ENCODE measurements at regions not wholly inside any gene's neighbourhood (a gene's known extent, or its start where the extent isn't known, plus 50 kb on each side); places are given as distances from the start of the nearest gene placed in this dataset.

DNA sequence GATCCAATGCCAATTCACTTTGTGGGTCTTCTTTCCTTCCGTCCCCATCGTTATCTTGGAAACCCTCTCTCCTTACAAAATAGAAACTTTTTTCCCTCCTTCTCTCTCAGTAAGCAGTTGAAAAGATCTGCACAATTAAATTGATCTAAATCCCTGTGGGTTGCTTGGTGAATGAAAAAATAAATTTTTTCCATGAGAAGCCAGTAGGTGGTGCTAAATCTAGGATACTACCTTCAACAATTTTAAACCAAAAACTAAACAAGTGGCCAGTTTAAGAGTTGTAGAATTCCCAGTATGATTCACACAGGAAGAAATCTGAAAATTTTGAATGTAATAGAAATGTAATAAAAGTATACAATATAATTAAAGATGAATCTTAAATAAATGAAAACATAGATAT is 990.3 kb upstream of the ZNF722 start:
- DNase-seq (no peak), ATAC-seq (no peak)
- Histone ChIP-seq H3K36me3 (no peaks in the 10 kb centered on the region), H3K9me3 (no peaks in the 10 kb centered on the region), H3K27ac (no peak overlapping the region), H3K27me3 (ENCODE audit: low read depth) (no peaks in the 10 kb centered on the region), H3K4me3 (no peak overlapping the region), H3K4me1 (no peaks in the 10 kb centered on the region)
- TF ChIP-seq, protein P1, sequence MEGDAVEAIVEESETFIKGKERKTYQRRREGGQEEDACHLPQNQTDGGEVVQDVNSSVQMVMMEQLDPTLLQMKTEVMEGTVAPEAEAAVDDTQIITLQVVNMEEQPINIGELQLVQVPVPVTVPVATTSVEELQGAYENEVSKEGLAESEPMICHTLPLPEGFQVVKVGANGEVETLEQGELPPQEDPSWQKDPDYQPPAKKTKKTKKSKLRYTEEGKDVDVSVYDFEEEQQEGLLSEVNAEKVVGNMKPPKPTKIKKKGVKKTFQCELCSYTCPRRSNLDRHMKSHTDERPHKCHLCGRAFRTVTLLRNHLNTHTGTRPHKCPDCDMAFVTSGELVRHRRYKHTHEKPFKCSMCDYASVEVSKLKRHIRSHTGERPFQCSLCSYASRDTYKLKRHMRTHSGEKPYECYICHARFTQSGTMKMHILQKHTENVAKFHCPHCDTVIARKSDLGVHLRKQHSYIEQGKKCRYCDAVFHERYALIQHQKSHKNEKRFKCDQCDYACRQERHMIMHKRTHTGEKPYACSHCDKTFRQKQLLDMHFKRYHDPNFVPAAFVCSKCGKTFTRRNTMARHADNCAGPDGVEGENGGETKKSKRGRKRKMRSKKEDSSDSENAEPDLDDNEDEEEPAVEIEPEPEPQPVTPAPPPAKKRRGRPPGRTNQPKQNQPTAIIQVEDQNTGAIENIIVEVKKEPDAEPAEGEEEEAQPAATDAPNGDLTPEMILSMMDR (IDR thresholded peaks at IDR 0.05), result no peak
- intact Hi-C loops (cut with DNase I), result no loop called here

DNA sequence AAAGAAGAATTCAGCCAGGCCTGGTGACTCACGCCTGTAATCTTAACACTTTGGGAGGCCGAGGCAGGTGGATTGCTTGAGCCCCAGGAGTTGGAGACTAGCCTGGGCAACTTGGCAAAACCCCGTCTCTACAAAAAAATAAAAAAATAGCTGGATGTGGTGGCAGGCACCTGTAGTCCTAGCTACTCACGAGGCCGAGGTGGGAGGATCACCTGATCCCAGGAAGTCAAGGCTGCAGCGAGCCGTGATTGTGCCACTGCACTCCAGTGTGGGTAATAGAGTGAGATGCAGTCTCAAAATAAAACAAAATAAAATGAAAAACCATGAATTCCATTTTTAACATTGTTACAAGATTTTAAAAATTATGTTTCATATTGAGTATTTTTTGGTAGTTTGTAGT is 988.9 kb upstream of the ZNF722 start:
- Histone ChIP-seq H3K27ac (no peak overlapping the region), H3K9me3 (no peaks in the 10 kb centered on the region), H3K4me3 (no peak overlapping the region), H3K27me3 (ENCODE audit: low read depth) (no peaks in the 10 kb centered on the region), H3K4me1 (no peaks in the 10 kb centered on the region), H3K36me3 (no peaks in the 10 kb centered on the region)
- no peak for ATAC-seq
- intact Hi-C loops (cut with DNase I), result no loop called here
- DNase-seq, result no peak
- TF ChIP-seq, protein P1 (IDR thresholded peaks at IDR 0.05), result no peak

DNA sequence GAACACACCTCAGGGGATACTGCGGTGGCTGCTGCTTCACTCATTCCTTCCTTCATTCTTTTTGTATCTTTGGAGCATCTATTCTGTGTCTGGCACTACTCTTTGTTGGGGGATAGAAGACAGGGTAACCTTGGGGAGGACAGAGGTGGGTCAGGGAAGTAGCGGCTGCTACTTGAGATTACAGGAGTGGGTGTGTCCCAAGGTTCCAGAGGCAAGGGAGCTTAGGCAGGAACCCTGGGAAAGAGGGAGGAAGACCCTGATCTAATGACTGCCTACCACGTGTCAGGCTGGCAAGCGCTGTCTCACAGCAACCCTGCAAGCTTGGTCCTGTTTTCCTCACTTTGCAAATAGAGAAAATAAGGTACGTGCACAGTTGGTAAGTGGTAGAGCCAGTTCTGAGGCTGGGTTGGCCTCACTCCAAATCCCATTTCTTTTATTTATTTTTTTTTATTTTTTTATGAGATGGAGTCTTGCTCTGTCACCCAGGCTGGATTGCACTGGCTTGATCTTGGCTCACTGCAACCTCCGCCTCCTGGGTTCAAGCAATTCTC is 985.9 kb upstream of the ZNF722 start:
- Histone ChIP-seq H3K9me3 (peaks cover 3% of the 10 kb centered on the region), H3K27me3 (ENCODE audit: low read depth) (no peaks in the 10 kb centered on the region), H3K27ac (no peak overlapping the region), H3K36me3 (no peaks in the 10 kb centered on the region), H3K4me3 (no peak overlapping the region), H3K4me1 (no peaks in the 10 kb centered on the region)
- DNase-seq (no peak), ATAC-seq (peak in 1 of 2 donors; percentile 34)
- TF ChIP-seq, protein P1 (IDR thresholded peaks at IDR 0.05), result no peak
- intact Hi-C loops (cut with DNase I), result no loop called here

DNA sequence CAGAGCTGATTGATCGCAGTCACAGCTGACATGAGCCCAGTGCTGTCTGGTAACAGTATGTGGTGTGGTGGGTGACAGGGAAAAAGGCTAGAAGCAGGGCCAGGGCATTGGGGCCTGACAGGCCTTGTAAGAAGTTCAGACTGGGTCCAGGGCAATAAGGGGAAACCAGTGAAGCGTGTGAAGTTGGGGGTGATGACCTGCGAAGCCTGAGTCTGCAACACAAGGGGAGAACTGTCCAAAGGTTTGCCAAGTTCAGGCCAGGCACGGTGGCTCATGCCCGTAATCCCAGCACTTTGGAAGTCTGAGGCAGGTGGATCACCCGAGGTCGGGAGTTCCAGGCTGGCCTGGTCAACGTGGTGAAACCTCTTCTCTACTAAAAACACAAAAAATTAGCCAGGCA is 983.9 kb upstream of the ZNF722 start:
- ATAC-seq (no peak), DNase-seq (no peak)
- TF ChIP-seq, protein P1 (IDR thresholded peaks at IDR 0.05), result no peak
- intact Hi-C loops (cut with DNase I), result no loop called here
- H3K27ac ChIP-seq, result no peak overlapping the region
- peaks cover 3% of the 10 kb centered on the region for H3K9me3 ChIP-seq
- no peaks in the 10 kb centered on the region for H3K27me3 ChIP-seq (ENCODE audit: low read depth)
- H3K4me3 ChIP-seq, result no peak overlapping the region
- H3K4me1 ChIP-seq, result no peaks in the 10 kb centered on the region
- no peaks in the 10 kb centered on the region for H3K36me3 ChIP-seq

DNA sequence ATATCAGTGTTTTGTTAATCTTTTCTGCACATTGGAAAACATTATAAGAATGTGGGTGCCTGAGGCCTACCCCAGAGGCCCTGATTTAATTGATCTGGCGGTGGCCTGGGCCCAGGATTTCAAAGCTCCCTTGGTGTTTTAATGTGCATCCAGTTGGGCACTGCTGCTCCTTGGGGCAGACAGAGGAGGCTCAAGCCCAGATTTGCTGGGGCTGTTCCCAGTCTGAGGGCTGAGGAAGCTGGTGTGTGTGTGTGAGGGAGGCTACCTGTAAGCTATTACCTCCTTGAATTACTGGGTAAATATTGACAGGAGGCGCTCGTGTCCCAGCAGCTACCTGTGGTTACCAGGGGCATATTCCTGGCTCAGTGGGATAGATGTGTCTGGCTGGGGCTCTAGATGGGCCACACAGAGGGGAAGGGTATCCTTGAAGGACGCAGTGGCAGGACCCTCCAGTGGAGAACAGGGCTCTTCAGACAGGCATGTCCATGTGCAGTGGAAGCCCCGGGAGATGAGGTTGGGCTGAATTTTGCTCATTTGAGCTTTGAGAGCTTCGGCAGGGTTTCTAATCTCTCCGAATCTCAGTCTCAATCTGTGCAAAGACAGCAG is 975.4 kb upstream of the ZNF722 start:
- no peaks in the 10 kb centered on the region for H3K4me1 ChIP-seq
- DNase-seq (no peak), ATAC-seq (no peak)
- TF ChIP-seq, protein P1 (IDR thresholded peaks at IDR 0.05), result no peak
- H3K27me3 ChIP-seq (ENCODE audit: low read depth), result no peaks in the 10 kb centered on the region
- no peaks in the 10 kb centered on the region for H3K36me3 ChIP-seq
- intact Hi-C loops (cut with DNase I), result no loop called here
- H3K27ac ChIP-seq, result no peak overlapping the region
- H3K4me3 ChIP-seq, result no peak overlapping the region
- no peaks in the 10 kb centered on the region for H3K9me3 ChIP-seq
